ENCODE measurements at regions not wholly inside any gene's neighbourhood (a gene's known extent, or its start where the extent isn't known, plus 50 kb on each side); places are given as distances from the start of the nearest gene placed in this dataset.

GRCh38 chr3:152192936-152193672 lies 75.6 kb upstream of the MBNL1 start:
- DNase-seq (ENCODE audit: low read depth, low spot score) = no peak

DNA sequence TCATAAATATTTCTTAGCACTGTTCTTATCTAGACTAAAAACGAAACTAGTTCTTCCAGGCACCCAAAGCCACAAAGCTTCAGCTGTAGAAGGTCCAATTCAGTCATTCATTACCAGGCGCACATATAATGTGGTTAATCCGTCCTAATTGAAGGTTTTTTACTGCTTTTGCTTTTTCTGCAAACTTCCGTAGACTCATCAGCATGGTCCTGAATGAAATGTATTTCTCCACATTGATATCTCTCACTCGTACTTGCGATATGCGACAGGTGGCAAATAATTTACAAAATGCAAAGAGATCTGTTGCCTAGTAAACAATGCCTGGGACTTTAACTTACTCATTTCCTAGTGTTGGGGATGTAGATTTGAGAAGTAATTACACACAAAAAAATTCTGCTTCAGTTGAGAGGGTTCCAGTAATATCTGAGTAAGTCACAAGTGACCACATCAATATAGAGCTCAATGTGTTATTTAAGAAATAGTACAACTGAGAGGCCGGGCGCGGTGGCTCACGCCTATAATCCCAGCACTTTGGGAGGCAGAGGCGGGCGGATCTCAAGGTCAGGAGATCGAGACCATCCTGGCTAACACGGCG lies 75.0 kb upstream of the MBNL1 start:
- no peak for DNase-seq (ENCODE audit: low read depth, low spot score)

DNA sequence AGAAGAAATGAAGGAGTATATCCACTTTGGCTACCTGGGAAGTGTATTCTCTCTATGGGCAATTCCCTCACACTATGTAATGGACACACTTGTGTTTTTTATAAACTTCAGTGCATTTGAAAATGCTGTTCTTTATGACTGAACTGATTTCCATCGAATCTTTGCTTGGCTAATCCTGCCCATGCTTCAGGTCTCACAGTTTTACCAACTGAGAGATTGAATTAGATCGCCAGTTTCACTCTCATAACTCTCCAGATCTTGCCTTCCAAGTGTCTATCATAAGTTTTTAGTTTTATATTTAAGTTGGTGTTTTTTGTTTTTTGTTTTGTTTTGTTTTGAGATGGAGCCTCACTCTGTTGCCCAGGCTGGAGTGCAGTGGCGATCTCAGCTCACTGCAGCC lies 73.5 kb upstream of the MBNL1 start:
- DNase-seq (ENCODE audit: low read depth, low spot score) = no peak

- DNase-seq (ENCODE audit: low read depth, low spot score) = no peak
Measured at GRCh38 chr3:152196782-152197181, 71.9 kb upstream of the MBNL1 start.

GRCh38 chr3:152197451-152197850 lies 71.3 kb upstream of the MBNL1 start:
- DNase-seq (ENCODE audit: low read depth, low spot score) = no peak

GRCh38 chr3:152197937-152198336 lies 70.8 kb upstream of the MBNL1 start:
- no peak for DNase-seq (ENCODE audit: low read depth, low spot score)

- no peak for DNase-seq (ENCODE audit: low read depth, low spot score)
Measured at GRCh38 chr3:152198665-152199064, 70.1 kb upstream of the MBNL1 start.

DNA sequence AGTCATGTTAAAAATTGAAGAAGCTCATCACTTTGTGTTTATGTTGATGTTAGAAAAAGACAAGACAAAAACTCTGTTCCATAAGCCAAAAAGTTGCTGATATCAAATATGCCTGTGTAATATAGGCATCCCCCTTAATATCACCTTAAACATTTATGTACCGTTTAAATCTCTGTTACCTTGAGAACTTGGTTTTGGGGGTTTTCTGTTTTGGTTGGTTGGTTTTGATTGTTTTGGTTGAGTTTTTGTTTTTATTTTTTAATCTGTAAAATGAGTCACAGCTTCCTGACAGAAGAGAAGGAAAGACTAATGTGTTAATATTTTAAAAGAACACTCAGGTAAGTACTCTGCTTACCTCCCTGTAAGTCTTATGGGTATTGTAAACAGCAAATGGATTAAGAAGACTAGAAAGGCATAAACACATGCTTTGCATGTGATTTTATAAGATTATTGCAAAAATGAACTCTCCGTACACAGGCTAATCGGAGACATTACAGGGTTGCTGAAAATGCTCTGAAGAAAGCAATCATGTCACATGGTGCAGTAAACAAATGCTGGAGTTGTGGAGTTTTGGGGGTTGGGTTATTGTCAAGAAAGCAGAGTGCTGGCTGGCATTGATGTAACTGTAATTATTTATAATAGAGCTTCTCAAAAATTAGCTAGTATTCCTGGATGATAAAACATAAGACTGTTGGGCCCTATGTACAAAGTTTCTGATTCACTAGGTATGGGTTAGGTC lies 69.5 kb upstream of the MBNL1 start:
- DNase-seq (ENCODE audit: low read depth, low spot score) = no peak

- DNase-seq (ENCODE audit: low read depth, low spot score) = no peak
Measured at GRCh38 chr3:152200476-152201420, 68.0 kb upstream of the MBNL1 start.

DNA sequence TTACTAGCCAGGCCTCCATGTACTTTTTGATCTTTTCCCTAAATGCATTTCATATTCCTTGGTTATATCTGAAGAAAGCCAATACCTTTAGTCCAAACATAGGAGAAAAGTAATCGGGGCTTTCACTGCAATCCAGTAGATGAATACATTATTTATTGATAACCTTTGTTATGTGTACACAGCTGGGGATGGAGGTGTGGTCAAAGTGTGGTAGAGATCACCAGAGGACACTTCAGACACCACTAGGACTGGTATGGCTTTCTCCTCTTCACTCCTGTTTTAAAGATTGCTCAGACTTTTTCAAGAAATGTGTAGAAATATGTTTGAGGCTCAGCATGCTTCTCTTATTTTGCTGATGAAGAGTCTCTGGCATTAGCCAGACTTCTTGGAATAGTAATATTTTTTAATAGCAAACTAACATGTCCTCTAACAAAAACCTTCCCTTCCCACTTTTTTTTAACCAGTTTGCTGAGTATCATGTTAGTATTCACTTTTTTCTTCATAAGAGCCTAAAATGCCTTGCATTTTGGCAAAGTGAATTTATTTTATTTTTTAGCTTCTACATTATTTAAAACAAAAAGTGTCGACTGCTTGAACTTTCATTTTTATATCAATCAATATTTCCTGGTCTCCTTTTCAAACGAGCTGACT lies 65.6 kb upstream of the MBNL1 start:
- DNase-seq (ENCODE audit: low read depth, low spot score) = no peak

DNA sequence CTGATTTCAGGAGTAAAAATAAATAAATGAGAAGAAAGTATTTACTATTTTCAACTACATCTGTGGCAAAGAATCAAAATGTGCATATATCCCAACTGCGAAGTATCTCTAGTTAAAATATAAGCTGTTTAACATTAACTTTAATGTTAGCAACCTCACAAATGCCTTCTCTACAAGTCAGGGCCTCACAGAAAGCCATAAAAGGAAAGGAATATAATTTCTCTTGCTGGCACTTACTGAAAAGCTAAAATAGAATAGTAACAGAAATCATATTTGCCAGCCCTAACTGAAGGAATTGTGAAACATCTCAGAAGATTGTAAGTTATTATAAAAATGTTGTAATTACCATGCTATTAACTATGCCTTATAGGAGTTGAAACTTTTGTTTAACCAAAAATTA lies 65.1 kb upstream of the MBNL1 start:
- DNase-seq (ENCODE audit: low read depth, low spot score) = no peak

DNA sequence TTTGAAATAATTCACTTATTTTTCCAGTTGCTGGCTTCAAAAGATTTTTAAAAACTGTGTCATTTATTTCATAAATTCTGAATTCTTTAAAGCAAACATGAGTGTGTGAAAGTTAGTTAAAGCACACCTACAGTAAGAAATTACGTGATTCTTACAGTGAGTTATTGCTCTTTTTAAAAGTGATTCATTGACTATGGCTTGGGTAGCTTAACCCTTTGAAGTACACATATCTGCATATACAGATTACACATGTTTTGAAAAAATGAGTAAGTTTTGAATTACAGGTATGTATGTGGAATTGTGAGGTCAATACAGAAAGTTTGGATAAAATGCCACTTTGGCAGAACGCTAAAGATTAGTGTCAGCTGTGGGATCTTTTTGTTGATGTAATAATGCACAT lies 64.5 kb upstream of the MBNL1 start:
- no peak for DNase-seq (ENCODE audit: low read depth, low spot score)

DNA sequence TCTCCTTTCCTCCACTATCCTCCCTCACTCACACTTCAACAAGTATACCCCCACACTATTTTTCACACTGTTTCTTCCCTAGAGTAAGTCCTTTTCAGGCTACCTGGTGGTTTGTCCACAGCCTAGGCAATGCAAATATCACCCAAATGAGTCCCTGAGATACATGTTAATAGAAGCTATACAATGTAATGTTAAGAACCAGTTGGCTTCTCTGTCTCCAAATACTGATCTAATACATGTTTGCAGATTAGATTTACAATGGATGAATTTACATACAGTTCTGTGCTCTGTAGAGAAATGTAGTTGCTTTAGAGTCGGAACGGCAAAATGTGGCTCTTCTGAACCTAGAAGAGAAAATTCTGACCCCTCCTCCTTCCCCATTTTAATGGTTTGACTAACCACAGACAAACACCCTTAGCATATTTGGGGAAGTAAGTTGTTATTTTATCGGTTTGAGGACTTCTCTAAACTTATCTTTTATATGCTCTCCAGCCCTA lies 63.6 kb upstream of the MBNL1 start:
- no peak for DNase-seq (ENCODE audit: low read depth, low spot score)

DNA sequence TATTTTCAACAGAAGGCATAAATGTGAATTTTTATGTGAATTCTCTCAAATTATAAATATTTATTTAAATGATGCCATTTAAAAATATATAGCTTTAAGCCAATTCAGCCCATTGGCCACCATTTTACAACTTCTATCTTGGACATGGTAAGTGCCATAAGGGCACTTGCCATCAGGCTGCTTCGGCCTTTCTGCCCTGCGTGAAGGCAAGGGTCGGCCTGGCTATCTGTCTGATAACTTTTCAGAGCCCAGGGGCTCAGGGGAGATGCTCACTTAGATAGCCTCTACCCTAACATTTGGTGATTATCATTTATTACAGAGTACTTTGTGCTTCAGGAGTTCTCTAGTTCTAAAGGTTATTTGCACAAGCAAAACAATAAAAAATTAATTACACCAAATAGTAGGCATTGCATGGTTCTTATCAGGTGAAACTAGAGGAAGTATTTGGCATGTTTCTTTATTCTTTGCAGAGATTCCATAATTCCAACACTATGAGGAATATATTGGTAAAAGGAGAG lies 62.4 kb upstream of the MBNL1 start:
- no peak for DNase-seq (ENCODE audit: low read depth, low spot score)

- no peak for DNase-seq (ENCODE audit: low read depth, low spot score)
Measured at GRCh38 chr3:152208439-152208838, 60.3 kb upstream of the MBNL1 start.

GRCh38 chr3:152209060-152209459 lies 59.7 kb upstream of the MBNL1 start:
- DNase-seq (ENCODE audit: low read depth, low spot score) = no peak

DNA sequence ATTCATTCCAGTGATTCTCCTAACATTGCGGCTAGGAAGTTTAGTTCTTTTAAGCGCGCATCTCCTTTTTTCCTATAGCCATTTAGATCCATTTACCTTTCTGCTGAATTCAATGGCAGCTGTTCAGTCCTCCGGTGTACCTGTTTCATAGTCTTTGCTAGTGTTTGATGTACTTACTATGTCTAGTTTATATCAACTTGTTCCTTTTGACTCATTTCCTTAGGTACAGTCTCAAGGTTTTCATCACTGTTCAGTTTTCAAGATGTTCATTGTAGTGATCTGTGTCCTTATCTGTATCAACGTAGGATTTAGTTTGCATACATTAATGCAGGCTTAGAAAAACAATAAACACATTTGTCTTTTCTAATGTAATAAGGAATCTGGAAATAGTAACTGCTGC lies 59.0 kb upstream of the MBNL1 start:
- DNase-seq (ENCODE audit: low read depth, low spot score) = no peak

GRCh38 chr3:152210697-152211096 lies 58.0 kb upstream of the MBNL1 start:
- no peak for DNase-seq (ENCODE audit: low read depth, low spot score)

- DNase-seq (ENCODE audit: low read depth, low spot score) = no peak
Measured at GRCh38 chr3:152211655-152212054, 57.1 kb upstream of the MBNL1 start.

DNA sequence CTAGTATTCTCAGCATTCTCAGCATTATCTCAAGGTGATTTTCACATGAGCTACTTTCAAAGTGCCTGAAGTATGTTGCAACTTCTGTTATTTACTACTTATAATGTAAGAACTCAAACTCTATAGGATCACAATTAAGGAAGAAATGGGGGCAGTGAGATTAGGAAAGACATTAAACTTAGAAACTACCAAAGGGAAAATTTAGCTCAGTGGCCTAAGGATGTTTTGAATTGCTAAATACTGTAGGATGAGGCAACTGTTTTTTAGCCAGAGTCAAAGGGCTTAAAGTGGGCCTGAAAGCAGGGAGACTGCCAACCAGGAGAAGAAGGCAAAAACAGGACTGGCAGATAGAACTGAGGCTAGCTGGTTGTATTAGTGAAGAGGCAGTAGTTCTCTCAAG lies 55.5 kb upstream of the MBNL1 start:
- DNase-seq (ENCODE audit: low read depth, low spot score) = no peak

GRCh38 chr3:152213938-152214337 lies 54.8 kb upstream of the MBNL1 start:
- no peak for DNase-seq (ENCODE audit: low read depth, low spot score)
